SK-N-SH (cell line): ENCODE measurements at regions not wholly inside any gene's neighbourhood (a gene's known extent, or its start where the extent isn't known, plus 50 kb on each side); places are given as distances from the start of the nearest gene placed in this dataset.

Experiments used
- CTCF ChIA-PET: fragments of 300-600, 350-600 bp; formaldehyde crosslinking; extraction: SDS; loops from one replicate; lab custom pipeline; 2021; lab: Yijun Ruan, JAX
- POLR2A ChIA-PET: fragments of 350-600 bp; sonication (Branson Sonifier 250); formaldehyde crosslinking; extraction: SDS; loops from one replicate; lab custom pipeline; 2020; ENCODE audit warnings: antibody characterized with exemption, inconsistent platforms; lab: Yijun Ruan, JAX
- DNase-seq: peaks from one replicate; pipeline ENCODE4 v3.0.0; 2012
- H2AFZ ChIP-seq: fragments of 200-600 bp; sonication (generic); 2 replicates; pipeline ENCODE4 v1.8.1; 2016; ENCODE audit warnings: antibody characterized with exemption, mild to moderate bottlenecking, low read depth
- H3F3A ChIP-seq: fragments of 200-600 bp; sonication (generic); replicated peaks from 2 replicates; pipeline ENCODE3; 2016; ENCODE audit warnings: antibody characterized with exemption, mild to moderate bottlenecking; ENCODE audit not compliant: insufficient read depth
- H3K27ac ChIP-seq, 2 experiments: fragments of 200-500 bp in 1 of 2; fragments of 200-600 bp in 1 of 2; sonication (Bioruptor generic) in 1 of 2; sonication (generic), shearing (Covaris generic) in 1 of 2; 2 replicates each; pipeline versions ENCODE4 v1.5.1 to v1.6.1; 2014 to 2016; ENCODE audit warnings: low read depth in 2 of 2, inconsistent platforms in 1 of 2, low read length in 1 of 2, mild to moderate bottlenecking in 1 of 2, mixed read lengths in 1 of 2
- H3K27me3 ChIP-seq: fragments of 200-600 bp; sonication (generic), shearing (Covaris generic); 2 replicates; pipeline ENCODE4 v1.6.1; 2016; ENCODE audit warnings: mixed run types; ENCODE audit not compliant: insufficient read depth
- H3K36me3 ChIP-seq, 2 experiments: fragments of 200-500 bp in 1 of 2; fragments of 200-600 bp in 1 of 2; sonication (Bioruptor generic) in 1 of 2; sonication (generic) in 1 of 2; replicated peaks in 1 of 2; 2 replicates each; pipeline versions ENCODE3 to v1.5.1; 2014 to 2016; ENCODE audit warnings: low read length in 1 of 2, mild to moderate bottlenecking in 1 of 2; ENCODE audit not compliant: insufficient read depth in 2 of 2, control insufficient read depth in 1 of 2
- H3K4me1 ChIP-seq, 2 experiments: fragments of 200-500 bp in 1 of 2; fragments of 200-600 bp in 1 of 2; sonication (Bioruptor generic) in 1 of 2; sonication (generic), shearing (Covaris generic) in 1 of 2; 2 replicates each; pipeline versions ENCODE4 v1.5.1 to v1.6.1; 2014 to 2016; ENCODE audit warnings: low read depth in 1 of 2, low read length in 1 of 2, mixed run types in 1 of 2; ENCODE audit not compliant: insufficient read depth in 2 of 2, control insufficient read depth in 1 of 2
- H3K4me2 ChIP-seq: fragments of 200-600 bp; sonication (generic), shearing (Covaris generic); 2 replicates; pipeline ENCODE4 v1.6.1; 2017; ENCODE audit warnings: mixed run types
- H3K4me3 ChIP-seq, 2 experiments: fragments of 200-500 bp in 1 of 2; fragments of 200-600 bp in 1 of 2; sonication (Bioruptor generic) in 1 of 2; sonication (generic), shearing (Covaris generic) in 1 of 2; 2 replicates each; pipeline versions ENCODE4 v1.5.1 to v1.8.1; 2014 to 2016; ENCODE audit warnings: low read depth in 2 of 2, inconsistent platforms in 1 of 2, low read length in 1 of 2, mild to moderate bottlenecking in 1 of 2, mixed read lengths in 1 of 2, moderate library complexity in 1 of 2
- H3K79me2 ChIP-seq: fragments of 200-600 bp; sonication (generic); 2 replicates; pipeline ENCODE4 v1.8.1; 2017; ENCODE audit warnings: mild to moderate bottlenecking; ENCODE audit not compliant: insufficient read depth
- H3K9ac ChIP-seq: fragments of 200-600 bp; sonication (generic); 2 replicates; pipeline ENCODE4 v1.6.1; 2017; ENCODE audit warnings: mixed run types
- H3K9me2 ChIP-seq: fragments of 200-600 bp; sonication (generic); 2 replicates; pipeline ENCODE4 v1.6.1; 2017; ENCODE audit warnings: mixed run types
- H3K9me3 ChIP-seq: fragments of 200-600 bp; sonication (generic); 2 replicates; pipeline ENCODE4 v1.6.1; 2017; ENCODE audit warnings: mixed run types, mild to moderate bottlenecking, moderate library complexity
- H4K20me1 ChIP-seq: fragments of 200-600 bp; sonication (generic); 2 replicates; pipeline ENCODE4 v1.6.1; 2017; ENCODE audit warnings: mild to moderate bottlenecking, mixed run types; ENCODE audit not compliant: insufficient read depth
- CHD2 ChIP-seq: fragments of 150-350 bp; IDR thresholded peaks from 2 replicates; pipeline ENCODE4 v1.6.1; 2018; ENCODE audit warnings: low read length; ENCODE audit not compliant: partially characterized antibody
- EP300 ChIP-seq, 2 experiments: IDR thresholded peaks; 2 replicates each; pipeline versions ENCODE4 v1.4.0 to v1.6.1; 2012; ENCODE audit warnings: borderline replicate concordance in 1 of 2, low read depth in 1 of 2, low read length in 1 of 2
- EZH2phosphoT487 ChIP-seq: fragments of 200-600 bp; sonication (generic); IDR thresholded peaks from 2 replicates; pipeline ENCODE4 v1.6.1; 2017; ENCODE audit warnings: low read depth, mixed run types, mild to moderate bottlenecking, antibody characterized with exemption, moderate library complexity, borderline replicate concordance
- FOXJ3 ChIP-seq: sonication (generic); formaldehyde crosslinking; IDR thresholded peaks from 2 replicates; pipeline ENCODE4 v1.5.1; 2020; ENCODE audit warnings: mild to moderate bottlenecking, missing genetic modification reagents
- FOXM1 ChIP-seq: IDR thresholded peaks from 2 replicates; pipeline ENCODE4 v1.4.0; 2012; ENCODE audit warnings: low read depth, mild to moderate bottlenecking
- MAX ChIP-seq: IDR thresholded peaks from 2 replicates; pipeline ENCODE4 v1.4.0; 2012; ENCODE audit warnings: low read depth
- MEF2A ChIP-seq: IDR thresholded peaks from 2 replicates; pipeline ENCODE4 v1.4.0; 2012; ENCODE audit warnings: low read depth, borderline replicate concordance
- MXI1 ChIP-seq: IDR thresholded peaks from 2 replicates; pipeline ENCODE4 v1.6.1; 2012; ENCODE audit warnings: mild to moderate bottlenecking, low read depth, low read length, improper control_type of control experiment
- NRF1 ChIP-seq: IDR thresholded peaks from 2 replicates; pipeline ENCODE4 v1.6.1; 2012; ENCODE audit warnings: low read depth, mild to moderate bottlenecking, low read length
- POLR2AphosphoS5 ChIP-seq: IDR thresholded peaks from 2 replicates; pipeline ENCODE4 v1.6.1; 2012; ENCODE audit warnings: low read depth, low read length
- RCOR1 ChIP-seq: fragments of 150-350 bp; IDR thresholded peaks from 2 replicates; pipeline ENCODE4 v1.6.1; 2017; ENCODE audit warnings: antibody characterized with exemption, low read length
- REST ChIP-seq: IDR thresholded peaks from 2 replicates; pipeline ENCODE4 v1.6.1; 2012; ENCODE audit warnings: mild to moderate bottlenecking, low read depth, low read length, moderate library complexity
- RFX5 ChIP-seq: IDR thresholded peaks from 2 replicates; pipeline ENCODE4 v1.6.1; 2012; ENCODE audit warnings: mild to moderate bottlenecking, improper control_type of control experiment, low read length
- RXRA ChIP-seq: IDR thresholded peaks from 2 replicates; pipeline ENCODE4 v1.4.0; 2012; ENCODE audit warnings: low read depth, mild to moderate bottlenecking, borderline replicate concordance
- SIN3A ChIP-seq: IDR thresholded peaks from 2 replicates; pipeline ENCODE4 v1.6.1; 2012; ENCODE audit warnings: low read depth, mild to moderate bottlenecking, low read length, moderate library complexity, borderline replicate concordance
- SMC3 ChIP-seq: IDR thresholded peaks from 2 replicates; pipeline ENCODE4 v1.6.1; 2012; ENCODE audit warnings: low read depth, low read length, improper control_type of control experiment
- TAF1 ChIP-seq: IDR thresholded peaks from 2 replicates; pipeline ENCODE4 v1.6.1; 2012; ENCODE audit warnings: low read depth, mild to moderate bottlenecking, low read length, moderate library complexity, borderline replicate concordance
- USF2 ChIP-seq: fragments of 150-350 bp; IDR thresholded peaks from 2 replicates; pipeline ENCODE4 v1.6.1; 2017; ENCODE audit warnings: antibody characterized with exemption, low read length, low read depth, borderline replicate concordance
- YY1 ChIP-seq: IDR thresholded peaks from 2 replicates; pipeline ENCODE4 v1.4.0; 2012; ENCODE audit warnings: low read depth, mild to moderate bottlenecking
- WGBS: methylation state at CpG from one replicate; pipeline ENCODE4 v1.1.6; 2017; ENCODE audit warnings: low lambda C conversion rate; 5-methylcytosine and 5-hydroxymethylcytosine counted together

GRCh38 chr10:8584666-8585065, 530.2 kb downstream of the GATA3 start:
- Histone ChIP-seq H3K4me1 (no peaks in the 10 kb centered on the region; a peak in 1 of 4 replicates), H3K27ac (no peak overlapping the region), H4K20me1 (no peaks in the 10 kb centered on the region), H3F3A (no peaks in the 10 kb centered on the region), H3K4me3 (no peak overlapping the region), H3K9ac (no peak overlapping the region), H3K36me3 (no peaks in the 10 kb centered on the region), H3K27me3 (no peaks in the 10 kb centered on the region), H3K79me2 (no peaks in the 10 kb centered on the region), H3K9me3 (no peaks in the 10 kb centered on the region), H2AFZ (no peak overlapping the region), H3K4me2 (no peak overlapping the region), H3K9me2 (no peaks in the 10 kb centered on the region)
- CTCF ChIA-PET = no interaction called here
- 35% methylated on average over 2 of the region's 2 CpGs for WGBS
- DNase-seq = no peak
- POLR2A ChIA-PET = no interaction called here
- TF ChIP-seq REST = no peak
- TF ChIP-seq NRF1 = no peak
- no peak for TF ChIP-seq RXRA
- no peak for TF ChIP-seq USF2
- TF ChIP-seq TAF1 = no peak
- no peak for TF ChIP-seq SIN3A
- no peak for TF ChIP-seq FOXM1
- TF ChIP-seq POLR2AphosphoS5 = no peak
- TF ChIP-seq EP300 (IDR thresholded peaks at IDR 0.05; ENCODE audit: borderline replicate concordance in 1 of 2, low read depth in 1 of 2, low read length in 1 of 2) = no peak

GRCh38 chr10:8586504-8586903, 532.0 kb downstream of the GATA3 start:
- H3K4me2 ChIP-seq = no peak overlapping the region
- H3K36me3 ChIP-seq = no peaks in the 10 kb centered on the region
- WGBS = 31% methylated on average over 3 of the region's 3 CpGs
- no peaks in the 10 kb centered on the region for H3K9me2 ChIP-seq
- H3K9me3 ChIP-seq = no peaks in the 10 kb centered on the region
- DNase-seq = no peak
- H3K4me1 ChIP-seq = no peaks in the 10 kb centered on the region; a peak in 1 of 4 replicates
- ChIA-PET CTCF (no interaction called here), POLR2A (interaction anchor here (1.0 kb wide), 1 partner anchor 511 kb away, joined by 4 read pairs; no protein-coding TSS in a partner anchor)
- H3K4me3 ChIP-seq = no peak overlapping the region
- no peak overlapping the region for H3K27ac ChIP-seq
- H3K9ac ChIP-seq = no peak overlapping the region
- no peaks in the 10 kb centered on the region for H3K27me3 ChIP-seq
- H4K20me1 ChIP-seq = no peaks in the 10 kb centered on the region
- no peaks in the 10 kb centered on the region for H3F3A ChIP-seq
- no peaks in the 10 kb centered on the region for H3K79me2 ChIP-seq
- H2AFZ ChIP-seq = no peak overlapping the region
- TF ChIP-seq TAF1 = no peak
- no peak for TF ChIP-seq YY1
- no peak for TF ChIP-seq MXI1
- no peak for TF ChIP-seq RXRA
- TF ChIP-seq CHD2 = no peak
- no peak for TF ChIP-seq SIN3A
- TF ChIP-seq POLR2AphosphoS5 = no peak
- TF ChIP-seq MEF2A = no peak
- TF ChIP-seq MAX = no peak
- TF ChIP-seq RCOR1 = no peak
- TF ChIP-seq SMC3 = no peak
- no peak for TF ChIP-seq EP300 (IDR thresholded peaks at IDR 0.05; ENCODE audit: borderline replicate concordance in 1 of 2, low read depth in 1 of 2, low read length in 1 of 2)
- TF ChIP-seq FOXJ3 (CRISPR knock-in tag) = no peak
- TF ChIP-seq RFX5 = no peak
- TF ChIP-seq NRF1 = no peak
- no peak for TF ChIP-seq EZH2phosphoT487
